Esophagus muscularis mucosa (tissue), 2 donors: ENCODE measurements at regions not wholly inside any gene's neighbourhood (a gene's known extent, or its start where the extent isn't known, plus 50 kb on each side); places are given as distances from the start of the nearest gene placed in this dataset.

ENCODE experiments used
- EP300 ChIP-seq: sonication (generic); formaldehyde crosslinking; IDR thresholded peaks from one replicate; pipeline ENCODE4 v1.6.1; 2017; ENCODE audit warnings: antibody characterized with exemption
- POLR2A ChIP-seq: fragments of 450-650 bp; IDR thresholded peaks from one replicate; pipeline ENCODE4 v1.6.1; 2017; ENCODE audit warnings: antibody characterized with exemption, moderate library complexity, mild to moderate bottlenecking, low read depth

- no peak for TF ChIP-seq EP300
- no peak for TF ChIP-seq POLR2A
Measured at GRCh38 chr5:8516356-8516755, 647.4 kb downstream of the MTRR start.
